GM21360 (cell line): ENCODE measurements at regions not wholly inside any gene's neighbourhood (a gene's known extent, or its start where the extent isn't known, plus 50 kb on each side); places are given as distances from the start of the nearest gene placed in this dataset.
"Not testable (repeated sequence)": the region's sequence is repeated elsewhere in the genome, so short reads cannot be mapped to it uniquely, and the experiment has no call there.

Experiments
- ATAC-seq: cut with Tn5 transposase; IDR thresholded peaks from one replicate; pipeline ENCODE4 v1.9.1; 2021; ENCODE audit warnings: mild to moderate bottlenecking, moderate library complexity; ENCODE audit not compliant: unreplicated experiment

DNA sequence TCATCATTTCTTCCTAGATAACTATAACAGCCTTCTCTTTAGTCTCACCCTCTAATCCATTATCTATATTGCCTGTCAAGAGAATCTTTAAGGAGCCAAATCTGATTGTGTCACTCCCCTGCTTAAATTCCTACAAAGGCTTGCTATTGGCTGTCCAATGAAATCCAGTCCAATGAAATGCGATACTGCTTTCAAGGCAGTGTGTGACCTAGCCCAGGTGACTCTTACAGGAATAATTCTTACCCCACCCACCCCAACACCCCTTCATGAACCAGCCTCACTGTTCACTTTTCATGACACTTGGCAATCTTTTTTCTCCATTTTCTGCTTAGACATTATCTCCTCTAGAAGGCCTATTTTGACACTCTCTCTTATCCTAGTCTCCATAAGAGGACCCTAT is 163.3 kb upstream of the MARCKS start:
- no peak for ATAC-seq

- no peak for ATAC-seq
Observed at GRCh38 chr6:113694278-113695077, 162.7 kb upstream of the MARCKS start.

- no peak for ATAC-seq
Observed at GRCh38 chr6:113695516-113695915, 161.6 kb upstream of the MARCKS start.

DNA sequence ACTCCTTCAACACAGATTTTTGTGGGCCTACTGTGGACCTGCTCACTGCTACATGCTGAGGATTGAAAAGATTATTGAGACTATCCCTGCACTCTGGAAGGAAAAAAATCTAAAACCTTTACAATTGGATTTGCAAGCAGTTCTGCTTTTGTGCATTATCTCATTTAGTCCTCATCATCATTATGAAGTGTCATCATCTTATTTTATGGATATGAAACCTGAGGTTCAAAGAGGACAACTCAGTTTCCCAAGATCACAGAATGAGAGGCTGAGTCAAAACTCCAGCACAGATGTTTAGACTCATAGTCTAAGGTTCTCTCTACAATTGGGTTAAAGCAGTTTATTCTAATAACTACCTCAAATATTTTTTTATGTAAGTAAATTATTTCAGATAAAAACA is 160.2 kb upstream of the MARCKS start:
- no peak for ATAC-seq

DNA sequence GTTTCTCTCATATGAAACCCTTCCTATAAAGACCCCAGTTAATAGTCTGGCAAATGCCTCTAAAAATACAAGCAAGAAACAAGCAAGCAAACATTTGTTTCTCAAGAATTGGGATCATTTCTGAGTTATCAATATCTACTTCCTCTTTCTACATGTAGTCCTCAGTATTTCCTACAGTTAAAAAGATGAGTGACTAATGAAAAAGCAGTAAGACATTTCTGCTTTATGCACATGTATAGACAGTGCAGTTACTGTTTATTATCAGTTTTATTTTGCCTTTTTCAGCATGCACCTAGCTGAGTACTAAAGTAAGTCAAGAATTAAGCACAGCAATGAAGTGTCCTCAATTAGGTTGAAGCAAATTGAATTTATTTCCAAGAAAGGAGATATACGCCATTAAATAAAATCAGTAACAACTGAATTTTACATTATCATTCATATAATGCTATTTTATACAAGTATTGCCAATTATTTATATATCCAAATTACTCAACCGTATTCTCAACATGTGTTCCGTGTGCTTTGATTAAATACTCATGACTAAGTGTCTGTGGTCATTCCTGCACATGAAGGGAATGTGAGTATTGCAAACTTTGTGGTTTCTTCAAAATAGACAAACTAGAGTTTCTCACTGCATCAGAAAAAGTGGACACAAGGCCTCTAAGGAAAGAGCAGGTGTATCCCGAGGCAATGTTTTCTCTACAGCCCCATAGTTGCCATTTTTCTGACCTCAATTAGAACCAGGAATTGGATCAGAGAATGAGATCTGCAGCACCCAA is 159.3 kb upstream of the MARCKS start:
- ATAC-seq: no peak

- no peak for ATAC-seq
Observed at GRCh38 chr6:113699239-113699638, 157.9 kb upstream of the MARCKS start.

GRCh38 chr6:113701552-113702254 is 155.4 kb upstream of the MARCKS start:
- no peak for ATAC-seq

DNA sequence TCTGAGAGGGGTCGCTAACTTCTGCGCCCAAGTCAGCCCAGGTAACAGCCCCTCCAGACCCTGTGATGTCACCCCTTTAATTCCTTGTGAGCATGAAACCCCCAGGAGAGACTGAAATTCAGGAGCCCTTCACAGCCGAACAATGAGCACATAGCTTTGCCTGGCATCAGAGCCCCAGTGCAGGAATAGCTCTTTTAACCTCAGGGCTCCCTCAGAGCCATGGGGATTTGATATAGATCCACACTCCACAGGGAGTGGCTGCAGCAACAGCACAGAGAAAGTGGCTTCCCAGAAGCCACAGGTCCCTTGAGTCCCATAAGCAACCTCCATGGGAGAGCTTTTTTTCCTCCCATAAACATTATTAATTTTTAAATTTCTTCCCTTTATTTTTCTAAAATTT is 150.0 kb upstream of the MARCKS start:
- ATAC-seq: no peak

DNA sequence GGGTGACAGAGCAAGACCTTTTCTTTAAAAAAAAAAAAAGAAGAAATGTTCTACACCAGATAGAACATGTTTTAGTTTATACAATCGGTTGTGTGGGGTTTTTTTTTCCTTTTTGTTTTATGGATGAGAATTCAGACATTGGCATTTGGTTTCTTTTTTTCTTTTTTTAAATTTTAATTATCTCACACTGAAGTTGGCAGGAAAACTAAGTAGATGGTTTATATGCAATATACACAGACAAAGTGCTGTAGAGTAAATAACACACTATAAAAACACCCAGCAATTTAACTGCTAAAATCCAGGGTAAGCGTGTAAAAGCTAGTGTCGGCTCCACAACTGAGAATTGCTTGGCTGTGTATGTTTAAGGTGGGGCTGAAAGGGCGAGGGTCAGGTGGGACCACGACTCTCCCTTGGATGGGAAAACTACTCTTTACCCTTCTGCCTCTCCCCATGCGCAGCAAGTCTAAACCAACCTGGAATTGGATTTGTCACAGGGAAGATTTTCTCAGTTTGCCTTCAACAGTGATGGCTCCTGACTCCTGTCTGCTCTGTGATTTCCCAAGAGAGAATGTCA is 147.1 kb upstream of the MARCKS start:
- ATAC-seq: no peak

GRCh38 chr6:113713665-113714064 is 143.5 kb upstream of the MARCKS start:
- no peak for ATAC-seq

DNA sequence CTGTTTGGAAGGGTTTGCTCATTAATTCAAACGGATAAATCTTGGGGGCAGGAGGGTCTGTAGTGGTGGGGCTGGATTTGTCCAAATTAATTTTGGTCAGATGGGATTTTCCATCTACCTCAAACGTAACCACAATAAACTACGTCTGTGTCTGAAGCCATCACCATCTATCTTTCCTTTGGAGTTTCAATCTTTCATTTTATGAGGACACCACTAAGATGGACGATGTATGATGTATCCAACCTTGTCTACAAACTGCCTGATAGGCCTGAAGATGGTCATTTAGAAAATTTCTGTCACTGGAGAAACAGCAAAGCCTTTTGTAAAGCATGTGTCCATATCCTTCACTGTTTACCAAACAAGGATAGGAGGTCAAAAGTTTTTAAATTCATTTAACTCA is 138.6 kb upstream of the MARCKS start:
- ATAC-seq: no peak

DNA sequence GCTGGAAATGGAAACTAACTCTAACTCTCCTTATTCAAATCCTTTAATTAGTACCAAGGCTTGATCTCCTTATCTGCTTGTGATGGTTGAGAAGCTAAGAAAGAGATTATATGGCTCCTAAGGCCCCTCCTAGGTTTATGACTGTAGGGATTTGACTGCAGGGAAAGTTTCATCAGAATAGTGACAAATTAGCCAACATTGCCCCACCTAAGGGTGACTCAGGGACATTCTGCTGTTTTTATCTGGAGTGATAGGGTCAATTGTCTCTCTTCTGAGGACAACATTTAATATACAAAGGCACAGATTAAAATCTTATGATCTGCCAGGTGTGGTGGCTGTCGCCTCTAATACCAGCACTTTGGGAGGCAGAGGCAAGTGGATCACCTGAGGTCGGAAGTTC is 138.1 kb upstream of the MARCKS start:
- no peak for ATAC-seq

DNA sequence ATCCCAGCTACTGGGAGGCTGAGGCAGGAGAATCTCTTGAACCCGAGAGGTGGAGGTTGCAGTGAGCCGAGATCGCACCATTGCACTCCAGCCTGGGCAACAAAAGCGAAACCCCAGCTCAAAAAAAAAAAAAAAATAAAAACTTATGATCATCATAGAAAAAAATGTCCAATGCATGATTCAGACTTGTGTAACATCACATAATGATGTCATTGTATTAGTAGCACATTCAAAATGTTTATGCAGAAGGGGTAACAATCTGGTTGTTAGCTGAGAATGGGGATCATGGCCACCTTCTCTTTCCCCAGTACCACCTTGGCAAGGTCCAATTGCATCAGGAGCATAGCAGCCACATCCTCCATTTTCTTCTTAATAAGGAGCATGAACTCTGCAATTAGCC is 137.6 kb upstream of the MARCKS start:
- no peak for ATAC-seq

GRCh38 chr6:113723182-113723581 is 134.0 kb upstream of the MARCKS start:
- no peak for ATAC-seq

- ATAC-seq: not testable (repeated sequence)
Observed at GRCh38 chr6:113724927-113725326, 132.2 kb upstream of the MARCKS start.

- ATAC-seq: no peak
Observed at GRCh38 chr6:113731541-113731940, 125.6 kb upstream of the MARCKS start.

GRCh38 chr6:113732384-113732966 is 124.7 kb upstream of the MARCKS start:
- no peak for ATAC-seq

- ATAC-seq: no peak
Observed at GRCh38 chr6:113733381-113733780, 123.8 kb upstream of the MARCKS start.

DNA sequence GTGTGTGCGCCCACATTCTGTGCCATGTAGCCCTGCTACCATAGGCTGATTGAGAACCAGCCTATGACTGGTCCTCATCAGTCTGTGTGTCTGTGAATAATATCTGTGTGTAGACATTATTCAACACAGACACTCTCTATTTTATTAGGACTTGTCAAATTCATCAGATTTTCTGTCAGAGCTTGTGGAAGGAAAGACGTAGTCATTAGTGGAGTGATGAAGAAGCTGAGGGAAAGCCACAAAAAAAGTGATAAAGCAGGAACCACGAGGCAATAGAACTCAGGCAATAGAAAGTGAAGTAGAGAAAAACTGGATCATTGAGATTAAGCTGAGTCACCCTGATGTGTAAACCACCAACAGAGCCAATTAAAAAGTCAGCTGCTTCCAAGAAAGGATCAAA is 122.2 kb upstream of the MARCKS start:
- no peak for ATAC-seq

DNA sequence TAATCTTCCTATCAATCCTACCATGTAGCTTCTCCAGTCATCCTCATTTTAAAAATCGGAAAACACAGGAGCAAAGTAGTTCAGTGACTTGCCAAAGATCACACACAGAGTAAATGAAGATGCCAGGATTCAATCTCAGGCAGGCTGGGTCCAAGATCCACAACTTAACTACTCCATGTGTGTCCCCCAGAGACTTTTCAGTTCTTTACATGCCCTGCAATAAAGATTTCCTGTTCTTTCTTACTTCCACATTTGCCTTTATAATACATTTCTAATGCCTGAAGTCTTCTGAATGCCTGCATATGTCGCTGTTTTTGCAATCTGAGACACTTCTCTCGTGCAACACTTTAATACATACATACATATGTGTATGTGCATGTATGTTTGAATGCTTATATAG is 121.7 kb upstream of the MARCKS start:
- ATAC-seq: no peak

GRCh38 chr6:113736978-113737377 is 120.2 kb upstream of the MARCKS start:
- no peak for ATAC-seq
